ENCODE measurements at regions not wholly inside any gene's neighbourhood (a gene's known extent, or its start where the extent isn't known, plus 50 kb on each side); places are given as distances from the start of the nearest gene placed in this dataset.
"Not testable (repeated sequence)": the region's sequence is repeated elsewhere in the genome, so short reads cannot be mapped to it uniquely, and the experiment has no call there.

DNA sequence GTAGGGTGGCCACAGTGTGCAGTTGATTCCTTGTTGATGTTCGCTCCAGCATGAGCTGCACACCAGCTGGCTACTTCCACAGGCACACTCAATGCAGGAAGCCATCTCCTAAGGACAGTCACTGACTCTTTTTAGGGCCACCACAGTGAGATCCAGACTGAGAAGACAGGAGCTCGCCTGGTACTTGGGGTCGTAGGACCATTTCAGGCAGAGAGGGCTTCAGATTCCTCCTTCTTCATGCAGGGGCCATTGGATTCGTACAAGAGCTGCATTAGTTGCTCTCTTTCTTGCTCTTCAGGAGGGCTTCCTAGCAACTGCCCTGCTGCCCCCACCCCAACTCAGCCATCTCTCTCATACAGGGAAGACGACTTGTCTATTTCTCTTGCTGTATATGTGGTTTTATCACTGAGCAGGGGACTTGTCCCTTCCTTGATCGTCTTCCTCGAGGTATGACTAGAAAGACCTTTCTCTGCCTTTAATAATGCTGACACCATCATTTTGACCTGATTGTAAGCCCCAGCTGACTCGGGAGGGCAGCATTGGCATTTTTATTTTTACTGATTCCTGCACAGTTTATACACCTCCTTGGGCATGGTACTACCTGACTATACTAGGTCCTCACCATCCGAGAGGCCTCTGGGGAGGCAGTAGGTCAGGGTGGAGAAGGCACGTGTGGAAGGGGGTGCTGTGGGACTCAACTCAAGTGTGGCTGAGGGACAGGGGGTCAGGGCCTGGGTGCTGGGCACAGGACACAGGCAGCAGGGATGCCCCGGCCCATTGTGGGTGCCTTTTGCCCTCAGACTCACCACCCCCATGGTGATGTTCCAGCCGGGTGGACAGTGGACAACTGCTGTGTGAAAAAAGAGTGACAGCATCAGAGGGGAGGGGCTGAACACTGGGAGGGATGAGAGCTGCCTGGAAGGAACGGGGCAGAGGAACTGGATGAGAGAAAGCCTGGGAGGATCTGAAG is 136.7 kb upstream of the ZNF746 start:
- DNase-seq (ENCODE audit: low spot score) = peak; percentile 59

- DNase-seq (ENCODE audit: low spot score) = not testable (repeated sequence)
Observed at GRCh38 chr7:149628361-149629149, 130.9 kb upstream of the ZNF746 start.

GRCh38 chr7:149627911-149628310 is 130.3 kb upstream of the ZNF746 start:
- DNase-seq (ENCODE audit: low spot score) = no peak

DNA sequence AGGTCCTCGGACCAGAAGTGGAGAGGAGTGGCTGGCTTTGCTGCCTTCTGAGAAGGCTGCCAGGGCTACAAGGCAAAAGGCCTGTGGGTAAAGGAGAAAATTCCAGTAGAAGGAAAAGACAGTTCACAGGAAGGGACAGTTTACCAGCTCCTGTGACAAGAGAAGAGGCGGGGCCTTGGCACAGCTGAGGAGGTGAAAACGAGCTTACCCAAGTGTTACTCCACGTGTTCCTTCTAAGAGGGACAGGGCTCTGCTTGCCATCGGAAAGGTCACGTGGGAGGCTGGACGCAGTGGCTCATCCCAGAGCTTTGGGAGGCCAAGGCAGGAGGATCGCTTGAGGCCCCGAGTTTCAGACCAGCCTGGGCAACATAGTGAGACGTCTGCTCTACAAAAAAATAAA is 129.4 kb upstream of the ZNF746 start:
- no peak for DNase-seq (ENCODE audit: low spot score)

DNA sequence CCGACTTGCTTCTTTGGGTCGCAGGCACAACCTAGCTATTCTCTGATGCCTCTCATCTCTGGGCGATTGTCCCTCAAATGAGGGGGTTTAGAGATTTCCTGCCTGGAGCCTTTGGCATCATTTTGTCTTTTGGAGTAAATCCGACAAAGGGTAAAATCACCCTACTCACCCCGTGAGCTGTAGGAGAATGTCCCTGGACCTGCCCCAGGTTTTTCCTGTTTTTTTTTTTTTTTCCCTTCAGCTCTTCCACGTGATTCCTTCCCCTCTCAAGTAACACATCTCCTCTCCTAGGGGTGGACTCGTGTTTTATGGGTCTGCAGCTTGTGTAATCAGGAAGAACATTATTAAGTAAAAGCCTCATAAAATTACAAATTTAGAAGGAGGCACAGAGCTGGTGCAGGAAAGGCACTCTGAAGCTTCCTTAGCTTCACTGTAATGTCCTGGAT is 128.4 kb upstream of the ZNF746 start:
- no peak for DNase-seq (ENCODE audit: low spot score)

DNA sequence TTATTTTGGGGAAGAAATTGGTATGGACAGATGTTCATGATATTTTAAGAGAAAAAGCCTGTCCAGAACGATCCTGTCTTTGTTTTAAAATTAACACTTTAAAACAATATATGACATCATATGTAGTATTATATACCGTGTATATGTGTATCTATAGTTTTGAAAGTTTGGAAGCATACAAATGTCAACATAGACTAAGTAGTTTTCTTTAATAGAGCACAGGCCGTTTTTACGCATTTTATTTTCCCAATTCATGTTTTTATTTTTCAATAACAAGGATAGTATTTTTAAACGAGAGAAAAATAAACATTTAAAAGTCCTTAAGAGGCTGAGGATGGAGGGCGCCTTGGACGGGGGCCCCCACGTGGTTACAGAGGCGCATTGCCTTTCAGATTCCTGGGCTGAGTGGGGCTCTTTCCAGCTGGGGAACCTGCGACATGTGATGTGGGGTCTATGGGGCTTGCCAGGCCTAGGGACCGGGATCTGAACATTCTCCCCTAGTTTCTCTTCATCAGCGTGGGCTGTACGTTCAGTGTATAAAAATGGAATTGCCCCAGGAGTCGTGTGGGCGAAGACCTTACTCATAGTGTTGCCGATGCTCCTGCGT is 127.8 kb upstream of the ZNF746 start:
- no peak for DNase-seq (ENCODE audit: low spot score)

- DNase-seq (ENCODE audit: low spot score) = peak; percentile 93
Observed at GRCh38 chr7:149624419-149625339, 127.1 kb upstream of the ZNF746 start.

GRCh38 chr7:149624006-149624405 is 126.4 kb upstream of the ZNF746 start:
- DNase-seq (ENCODE audit: low spot score) = no peak

- peak; percentile 73 for DNase-seq (ENCODE audit: low spot score)
Observed at GRCh38 chr7:149623262-149623997, 125.8 kb upstream of the ZNF746 start.

GRCh38 chr7:149622444-149623210 is 125.0 kb upstream of the ZNF746 start:
- DNase-seq (ENCODE audit: low spot score) = no peak

DNA sequence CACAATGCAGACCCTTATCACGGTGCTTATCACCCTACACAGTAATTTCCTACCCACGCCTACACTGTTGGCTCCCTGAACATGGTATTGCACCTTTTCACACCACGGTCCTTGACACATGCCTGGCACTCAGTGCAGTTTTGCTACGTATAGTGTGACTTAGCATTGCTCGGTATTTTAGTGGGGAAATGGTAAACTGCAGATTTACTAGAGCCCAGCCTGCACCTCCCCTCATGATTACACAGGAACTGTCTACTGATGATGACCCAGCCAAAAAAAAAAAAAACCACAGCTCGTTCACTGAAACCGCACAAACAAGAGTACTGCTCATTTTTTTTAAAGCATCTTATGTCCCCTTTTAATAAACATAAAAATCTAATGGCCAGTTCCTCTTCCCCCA is 124.2 kb upstream of the ZNF746 start:
- DNase-seq (ENCODE audit: low spot score) = no peak

DNA sequence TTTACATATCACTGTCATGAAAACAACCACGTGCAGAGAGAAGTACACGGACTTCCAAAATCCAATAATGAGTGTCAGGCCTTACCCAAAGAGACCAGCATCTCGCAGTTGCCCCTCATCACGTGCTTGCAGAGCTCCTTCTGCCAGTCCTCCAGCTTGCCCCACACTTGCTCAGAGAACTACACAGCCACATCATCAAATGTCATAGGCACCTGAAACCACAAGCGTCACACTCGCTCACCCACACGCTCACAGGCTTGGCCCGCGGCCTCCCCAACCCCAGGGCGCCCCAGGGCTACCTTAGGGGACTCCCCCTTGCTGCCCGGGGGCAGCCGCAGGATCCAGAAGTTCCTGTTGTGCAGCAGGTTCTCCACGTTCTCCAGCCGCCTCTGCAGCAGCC is 123.4 kb upstream of the ZNF746 start:
- no peak for DNase-seq (ENCODE audit: low spot score)

DNA sequence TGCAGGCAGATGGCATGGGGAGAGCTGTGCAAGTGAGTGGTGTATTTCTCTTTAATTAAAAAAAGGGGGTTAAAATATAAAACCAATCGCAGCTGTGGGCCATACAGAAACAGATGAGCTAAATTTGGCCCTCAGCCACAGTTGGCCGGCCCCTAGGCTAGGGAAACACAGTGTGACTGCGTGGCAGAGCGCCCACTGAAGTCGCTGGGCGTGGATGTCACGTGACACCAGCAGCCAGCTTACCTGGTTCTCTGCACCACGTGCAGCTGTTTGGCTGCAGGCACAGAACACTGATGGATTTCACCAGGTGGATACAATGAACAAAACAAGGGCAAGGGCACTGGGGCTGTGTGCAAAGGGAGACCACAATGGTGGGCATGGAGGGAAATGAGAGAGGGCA is 119.3 kb upstream of the ZNF746 start:
- DNase-seq (ENCODE audit: low spot score) = no peak

DNA sequence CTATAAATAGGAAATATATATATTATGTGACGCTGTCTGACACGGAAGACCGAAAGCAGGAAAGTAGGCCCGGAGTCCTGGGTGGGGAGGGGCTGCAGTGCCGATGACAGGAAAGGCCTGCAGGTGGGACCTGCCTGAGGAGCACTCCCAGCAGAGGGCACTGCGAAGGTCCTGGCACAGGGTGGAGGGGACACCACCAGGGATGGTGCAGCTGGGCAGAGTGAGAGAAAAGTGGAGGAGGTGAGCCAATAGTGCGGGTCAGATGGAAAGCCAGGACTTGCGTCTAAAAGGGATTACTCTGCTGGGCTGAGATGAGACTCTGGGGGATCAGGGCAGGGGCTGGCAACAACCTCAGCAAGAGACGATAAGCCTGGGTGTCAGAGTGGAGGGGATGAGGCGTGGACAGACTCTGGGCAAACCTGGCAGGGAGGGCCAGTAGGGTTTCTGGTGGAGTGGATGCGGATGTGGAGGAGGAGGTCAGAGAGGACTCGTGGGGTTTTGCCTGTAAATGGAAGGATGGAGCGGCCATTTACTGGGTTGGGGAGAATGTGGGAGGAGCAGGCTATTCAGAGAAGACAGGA is 118.2 kb upstream of the ZNF746 start:
- DNase-seq (ENCODE audit: low spot score) = no peak

- no peak for DNase-seq (ENCODE audit: low spot score)
Observed at GRCh38 chr7:149610441-149611011, 112.9 kb upstream of the ZNF746 start.

- DNase-seq (ENCODE audit: low spot score) = no peak
Observed at GRCh38 chr7:149608168-149608567, 110.6 kb upstream of the ZNF746 start.

DNA sequence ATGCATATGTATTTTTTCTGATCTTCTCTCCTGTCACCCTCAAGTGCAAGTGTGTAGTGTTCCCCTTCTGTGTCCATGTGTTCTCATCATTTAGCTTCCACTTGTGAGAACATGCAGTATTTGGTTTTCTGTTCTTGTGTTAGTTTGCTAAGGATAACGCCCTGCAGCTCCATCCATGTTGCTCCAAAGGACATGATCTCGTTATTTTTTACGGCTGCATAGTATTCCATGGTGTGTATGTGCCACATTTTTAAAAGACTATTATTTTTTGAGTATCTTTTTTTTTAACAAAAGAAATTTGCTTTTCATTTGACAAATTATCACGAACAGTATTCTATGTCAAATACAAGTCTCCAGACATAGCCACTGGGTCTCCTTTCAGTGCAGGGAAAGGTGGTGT is 110.1 kb upstream of the ZNF746 start:
- no peak for DNase-seq (ENCODE audit: low spot score)

DNA sequence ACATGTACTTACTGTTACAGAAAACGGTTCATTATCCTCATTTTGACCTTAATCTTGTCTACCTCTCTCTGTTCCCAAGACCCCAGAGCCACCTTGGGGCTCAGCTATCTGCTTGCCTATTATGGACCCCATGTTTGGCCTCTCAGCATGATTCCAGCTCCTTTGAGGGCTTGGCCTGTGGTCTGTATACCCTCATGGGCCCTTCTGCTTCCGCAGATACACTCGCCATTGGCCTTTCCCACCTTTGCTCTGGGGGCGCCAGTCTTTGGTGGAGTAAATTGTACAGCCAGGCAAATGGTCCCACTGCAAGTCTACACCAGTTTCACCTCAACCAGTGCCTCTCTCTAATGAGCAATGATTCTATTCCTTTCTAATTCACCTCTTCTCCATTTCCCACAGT is 109.2 kb upstream of the ZNF746 start:
- no peak for DNase-seq (ENCODE audit: low spot score)

DNA sequence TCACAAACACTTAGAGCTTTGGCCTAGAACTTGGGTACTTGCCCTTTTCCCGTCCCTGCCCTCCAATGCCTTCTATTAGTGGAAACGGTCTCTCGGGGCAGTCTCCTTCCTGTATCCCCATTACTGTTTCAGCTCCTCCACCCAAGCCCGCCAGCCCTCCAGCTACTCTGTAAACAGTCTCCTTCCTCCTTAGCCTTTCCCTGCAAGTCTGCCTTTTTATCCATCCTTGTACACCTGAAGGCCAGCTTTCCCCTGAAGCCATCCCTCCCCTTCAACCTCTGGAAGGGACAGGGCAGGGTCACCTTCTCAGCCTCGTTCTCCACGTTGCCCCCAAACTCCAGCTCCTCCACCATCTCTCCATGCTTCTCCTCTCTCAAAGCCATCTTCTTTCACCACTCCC is 108.1 kb upstream of the ZNF746 start:
- no peak for DNase-seq (ENCODE audit: low spot score)
